ENCODE measurements at regions not wholly inside any gene's neighbourhood (a gene's known extent, or its start where the extent isn't known, plus 50 kb on each side); places are given as distances from the start of the nearest gene placed in this dataset.
"Not testable (repeated sequence)": the region's sequence is repeated elsewhere in the genome, so short reads cannot be mapped to it uniquely, and the experiment has no call there.

GRCh38 chrX:47722260-47722659, 63.3 kb upstream of the UXT start:
- TF ChIP-seq ZNF8 (CRISPR knock-in tag; IDR thresholded peaks at IDR 0.05) (no peak), RARB (CRISPR knock-in tag; IDR thresholded peaks at IDR 0.05) (no peak), ESRRG (CRISPR knock-in tag; IDR thresholded peaks at IDR 0.05) (no peak), ARNTL (CRISPR knock-in tag; IDR thresholded peaks at IDR 0.05; ENCODE audit: borderline replicate concordance, low read depth) (no peak), PATZ1 (CRISPR knock-in tag; IDR thresholded peaks at IDR 0.05; ENCODE audit: borderline replicate concordance) (no peak), CSDC2 (CRISPR knock-in tag; IDR thresholded peaks at IDR 0.05) (no peak), SNAI2 (CRISPR knock-in tag; IDR thresholded peaks at IDR 0.05) (no peak), ZFP30 (CRISPR knock-in tag; IDR thresholded peaks at IDR 0.05) (no peak), TOX (CRISPR knock-in tag; IDR thresholded peaks at IDR 0.05; ENCODE audit: borderline replicate concordance) (no peak), BACH2 (CRISPR knock-in tag; IDR thresholded peaks at IDR 0.05; ENCODE audit: borderline replicate concordance) (no peak), ZNF565 (CRISPR knock-in tag; conservative IDR thresholded peaks at IDR 0.05; ENCODE audit: low read depth) (no peak), ZFP3 (CRISPR knock-in tag; IDR thresholded peaks at IDR 0.05) (no peak), OSR1 (CRISPR knock-in tag; IDR thresholded peaks at IDR 0.05) (no peak), TSHZ2 (CRISPR knock-in tag; IDR thresholded peaks at IDR 0.05) (no peak), PPARA (CRISPR knock-in tag; IDR thresholded peaks at IDR 0.05; ENCODE audit: borderline replicate concordance) (no peak), CREB5 (CRISPR knock-in tag; IDR thresholded peaks at IDR 0.05; ENCODE audit: low read depth) (no peak), ISL1 (CRISPR knock-in tag; IDR thresholded peaks at IDR 0.05) (no peak), ZNF70 (CRISPR knock-in tag; IDR thresholded peaks at IDR 0.05) (no peak)
- no peak for ATAC-seq

- ATAC-seq = not testable (repeated sequence)
These were observed 56.1 kb upstream of the UXT start for GRCh38 chrX:47715078-47715477.

- not testable (repeated sequence) for ATAC-seq
These were observed 53.7 kb upstream of the UXT start for GRCh38 chrX:47712675-47713074.

- TF ChIP-seq CSDC2 (CRISPR knock-in tag; IDR thresholded peaks at IDR 0.05) (no peak), BACH2 (CRISPR knock-in tag; IDR thresholded peaks at IDR 0.05; ENCODE audit: borderline replicate concordance) (no peak), CREB5 (CRISPR knock-in tag; IDR thresholded peaks at IDR 0.05; ENCODE audit: low read depth) (no peak), POU6F1 (CRISPR knock-in tag; IDR thresholded peaks at IDR 0.05; ENCODE audit: borderline replicate concordance, low read depth) (no peak), GLIS3 (CRISPR knock-in tag; IDR thresholded peaks at IDR 0.05) (no peak), ZC3H10 (CRISPR knock-in tag; IDR thresholded peaks at IDR 0.05) (no peak), ZFP30 (CRISPR knock-in tag; IDR thresholded peaks at IDR 0.05) (no peak), OSR1 (CRISPR knock-in tag; IDR thresholded peaks at IDR 0.05) (no peak), ESRRG (CRISPR knock-in tag; IDR thresholded peaks at IDR 0.05) (no peak), ARNTL (CRISPR knock-in tag; IDR thresholded peaks at IDR 0.05; ENCODE audit: borderline replicate concordance, low read depth) (no peak), ZNF8 (CRISPR knock-in tag; IDR thresholded peaks at IDR 0.05) (no peak), ISL1 (CRISPR knock-in tag; IDR thresholded peaks at IDR 0.05) (no peak), PPARA (CRISPR knock-in tag; IDR thresholded peaks at IDR 0.05; ENCODE audit: borderline replicate concordance) (no peak), ZFP3 (CRISPR knock-in tag; IDR thresholded peaks at IDR 0.05) (no peak), TSHZ2 (CRISPR knock-in tag; IDR thresholded peaks at IDR 0.05) (no peak), PATZ1 (CRISPR knock-in tag; IDR thresholded peaks at IDR 0.05; ENCODE audit: borderline replicate concordance) (no peak), ZNF70 (CRISPR knock-in tag; IDR thresholded peaks at IDR 0.05) (no peak), TCF4 (CRISPR knock-in tag; IDR thresholded peaks at IDR 0.05; ENCODE audit: borderline replicate concordance) (no peak), SNAI2 (CRISPR knock-in tag; IDR thresholded peaks at IDR 0.05) (no peak)
- ATAC-seq = no peak
These were observed 51.3 kb upstream of the UXT start for GRCh38 chrX:47710252-47710651.
